Mucosa of stomach (tissue), 1 donor: ENCODE measurements at regions not wholly inside any gene's neighbourhood (a gene's known extent, or its start where the extent isn't known, plus 50 kb on each side); places are given as distances from the start of the nearest gene placed in this dataset.
"Not testable (repeated sequence)": the region's sequence is repeated elsewhere in the genome, so short reads cannot be mapped to it uniquely, and the experiment has no call there.

Experiments used
- H3K27me3 ChIP-seq: one replicate; pipeline ENCODE4 v1.7.0; 2013; ENCODE audit warnings: mild to moderate bottlenecking, low read length; ENCODE audit not compliant: control insufficient read depth, insufficient read depth
- H3K36me3 ChIP-seq: one replicate; pipeline ENCODE4 v1.7.0; 2013; ENCODE audit warnings: low read length; ENCODE audit not compliant: control insufficient read depth, insufficient read depth
- H3K4me1 ChIP-seq: one replicate; pipeline ENCODE4 v1.7.0; 2013; ENCODE audit warnings: mild to moderate bottlenecking, low read length; ENCODE audit not compliant: control insufficient read depth, insufficient read depth
- H3K4me3 ChIP-seq: one replicate; pipeline ENCODE4 v1.7.0; 2013; ENCODE audit warnings: low read length
- H3K9ac ChIP-seq: one replicate; pipeline ENCODE4 v1.7.0; 2013; ENCODE audit warnings: mild to moderate bottlenecking, low read length, moderate library complexity
- H3K9me3 ChIP-seq: one replicate; pipeline ENCODE4 v1.7.0; 2013; ENCODE audit warnings: mild to moderate bottlenecking, low read length, moderate library complexity; ENCODE audit not compliant: control insufficient read depth
- donor health status: Pancreatic carcinoma.

DNA sequence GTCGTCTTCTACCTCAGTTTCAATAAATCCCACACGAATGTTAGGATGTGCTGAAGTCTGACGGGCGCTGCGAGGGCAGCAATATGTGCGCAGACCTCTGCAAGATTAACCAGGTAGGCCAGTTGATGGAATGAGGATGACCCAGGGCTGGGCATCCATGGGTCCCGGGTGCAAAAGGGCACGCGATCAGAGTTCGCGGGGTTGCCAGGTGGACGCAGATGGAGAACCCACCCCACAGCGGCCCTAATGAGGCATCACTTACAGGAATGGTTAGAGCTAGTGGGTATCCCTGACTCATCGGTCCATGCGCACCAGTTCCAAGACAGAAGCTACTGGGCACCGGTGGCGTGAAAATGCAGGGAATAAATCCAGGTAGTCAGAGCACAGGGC, 2116.0 kb downstream of the TP53TG3F start:
- Histone ChIP-seq H3K9me3 (no peaks in the 10 kb centered on the region), H3K4me3 (no peak overlapping the region), H3K4me1 (no peaks in the 10 kb centered on the region), H3K27me3 (no peaks in the 10 kb centered on the region), H3K9ac (no peak overlapping the region), H3K36me3 (no peaks in the 10 kb centered on the region)

DNA sequence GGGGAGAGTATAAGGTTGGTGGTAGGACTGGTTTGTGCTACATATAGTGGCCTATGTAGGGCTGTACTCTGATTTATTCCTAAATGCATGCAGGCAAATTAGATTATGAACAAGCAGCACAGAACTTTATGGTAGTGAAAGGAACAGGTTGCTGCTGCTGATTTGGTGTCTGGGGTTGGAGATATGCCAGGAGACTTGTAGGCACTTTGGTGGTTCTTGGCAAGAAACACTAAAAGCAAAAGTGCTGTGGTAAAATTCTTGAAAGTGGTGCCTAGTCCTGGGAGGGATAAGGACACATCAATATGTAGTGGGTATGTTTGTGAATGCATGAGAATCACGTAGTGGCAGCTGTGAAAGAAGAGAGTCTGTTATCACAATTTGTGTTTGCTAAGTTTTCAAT, 2126.0 kb downstream of the TP53TG3F start:
- Histone ChIP-seq H3K4me1 (no peaks in the 10 kb centered on the region), H3K36me3 (no peaks in the 10 kb centered on the region), H3K9ac (no peak overlapping the region), H3K4me3 (no peak overlapping the region), H3K27me3 (no peaks in the 10 kb centered on the region), H3K9me3 (no peaks in the 10 kb centered on the region)

DNA sequence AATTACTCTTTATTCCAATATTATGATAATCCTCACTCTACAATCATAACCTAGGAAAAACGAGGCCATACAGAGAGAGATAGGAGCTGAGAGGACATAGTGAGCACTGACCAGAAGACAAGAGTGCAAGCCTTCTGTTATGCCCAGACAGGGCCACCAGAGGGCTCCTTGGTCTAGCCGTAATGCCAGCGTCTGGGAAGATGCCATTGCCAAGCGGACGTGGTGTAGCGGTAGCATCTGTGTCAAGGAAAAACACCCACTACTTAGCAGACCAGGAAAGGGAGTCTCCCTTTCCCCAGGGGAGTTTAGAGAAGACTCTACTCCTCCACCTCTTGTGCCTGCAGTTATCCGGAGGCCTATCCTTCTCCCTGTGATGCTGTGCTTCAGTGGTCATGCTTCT, 2131.5 kb downstream of the TP53TG3F start:
- not testable (repeated sequence) for H3K4me3 ChIP-seq, H3K4me1 ChIP-seq, H3K36me3 ChIP-seq, H3K9me3 ChIP-seq, H3K9ac ChIP-seq, H3K27me3 ChIP-seq

DNA sequence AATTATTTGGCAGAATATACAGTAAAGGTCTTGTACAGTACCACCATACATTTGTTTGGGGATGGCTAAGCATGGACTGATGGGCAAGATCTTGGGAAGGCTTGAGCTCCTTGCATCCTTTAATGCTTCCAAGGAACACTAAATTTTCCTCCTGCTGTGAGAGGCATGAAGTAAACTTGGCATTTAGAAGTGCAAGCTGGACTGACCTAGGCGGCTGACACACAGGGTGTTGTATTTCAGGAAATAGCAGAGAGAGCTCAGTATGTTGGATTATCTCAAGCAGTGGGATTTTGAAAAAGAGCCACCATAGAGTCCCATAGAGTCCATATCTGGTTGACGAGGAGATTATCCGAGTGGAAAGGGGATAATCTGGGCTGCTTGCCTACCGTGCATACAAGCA, 2137.1 kb downstream of the TP53TG3F start:
- Histone ChIP-seq H3K4me3 (no peak overlapping the region), H3K9me3 (no peaks in the 10 kb centered on the region), H3K27me3 (no peaks in the 10 kb centered on the region), H3K9ac (no peak overlapping the region), H3K4me1 (peaks cover 4% of the 10 kb centered on the region), H3K36me3 (no peaks in the 10 kb centered on the region)

DNA sequence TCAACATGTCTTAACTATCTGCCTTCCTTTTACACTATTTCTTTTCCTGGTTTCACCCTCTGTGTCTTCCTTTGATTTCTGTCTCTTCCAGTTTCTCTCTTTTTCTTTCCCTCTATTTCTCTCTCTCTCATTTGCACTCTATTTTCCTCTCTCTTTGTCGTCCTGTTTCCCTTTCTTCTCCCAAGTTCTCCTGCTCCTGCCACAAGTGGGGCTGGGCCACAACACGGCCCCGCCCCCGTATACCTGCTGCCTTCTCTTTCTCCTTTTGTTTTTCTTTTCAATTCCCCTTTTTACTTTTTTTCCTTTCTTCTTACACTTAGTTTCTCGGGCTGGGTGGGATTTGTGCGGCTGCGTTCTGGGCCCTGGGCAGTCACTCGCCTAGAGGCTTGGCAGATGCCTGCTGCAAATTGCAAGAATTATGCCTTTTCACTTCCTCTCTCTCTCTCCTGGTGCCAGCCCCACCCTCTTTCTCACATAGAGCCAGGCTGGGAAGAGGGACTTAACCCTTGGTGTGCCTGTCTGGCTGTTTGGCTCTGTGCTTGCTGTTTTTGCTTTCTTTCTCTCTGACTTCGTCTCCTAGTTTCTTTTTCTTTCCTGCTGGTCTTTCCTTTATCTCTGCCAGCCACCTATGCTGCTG, 2139.4 kb downstream of the TP53TG3F start:
- Histone ChIP-seq H3K27me3 (no peaks in the 10 kb centered on the region), H3K4me1 (peaks cover 4% of the 10 kb centered on the region), H3K4me3 (peak overlapping the region; percentile 31), H3K9ac (peak overlapping the region; percentile 69), H3K36me3 (no peaks in the 10 kb centered on the region), H3K9me3 (no peaks in the 10 kb centered on the region)

DNA sequence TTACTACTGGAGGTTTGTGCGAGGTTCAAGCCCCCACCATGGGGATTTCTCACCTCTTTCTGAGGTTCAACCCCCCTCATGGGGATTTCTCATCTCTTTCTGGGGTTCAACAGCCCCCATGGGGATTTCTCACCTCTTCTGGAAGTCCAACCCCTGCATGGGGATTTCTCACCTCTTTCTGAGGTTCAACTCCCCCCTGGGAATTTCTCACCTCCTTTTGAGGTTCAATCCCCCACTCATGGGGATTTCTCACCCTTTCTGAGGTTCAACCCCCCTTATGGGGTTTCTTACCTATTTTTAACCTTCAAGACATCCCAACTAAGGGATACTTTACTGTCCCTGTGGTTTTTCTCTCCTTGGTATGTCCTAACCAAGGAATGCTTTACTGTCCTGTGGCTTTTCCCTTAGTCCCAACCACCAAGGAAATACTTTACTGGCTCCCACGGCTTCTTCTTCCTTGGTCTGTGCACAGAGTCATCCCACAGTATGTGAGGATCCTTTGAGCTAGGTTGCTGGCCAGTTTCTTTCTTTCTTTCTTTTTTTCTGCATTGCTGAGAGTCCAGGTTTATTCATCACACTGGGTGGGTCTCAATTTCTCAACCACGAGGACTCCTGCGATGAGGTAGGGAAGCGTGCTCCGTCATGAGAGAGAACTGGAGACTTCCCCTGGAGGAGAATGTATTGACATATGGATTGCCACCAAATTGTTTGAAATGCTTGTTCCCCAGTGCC, 2140.2 kb downstream of the TP53TG3F start:
- Histone ChIP-seq H3K4me1 (peaks cover 4% of the 10 kb centered on the region), H3K4me3 (no peak overlapping the region), H3K9me3 (no peaks in the 10 kb centered on the region), H3K36me3 (no peaks in the 10 kb centered on the region), H3K9ac (no peak overlapping the region), H3K27me3 (no peaks in the 10 kb centered on the region)

DNA sequence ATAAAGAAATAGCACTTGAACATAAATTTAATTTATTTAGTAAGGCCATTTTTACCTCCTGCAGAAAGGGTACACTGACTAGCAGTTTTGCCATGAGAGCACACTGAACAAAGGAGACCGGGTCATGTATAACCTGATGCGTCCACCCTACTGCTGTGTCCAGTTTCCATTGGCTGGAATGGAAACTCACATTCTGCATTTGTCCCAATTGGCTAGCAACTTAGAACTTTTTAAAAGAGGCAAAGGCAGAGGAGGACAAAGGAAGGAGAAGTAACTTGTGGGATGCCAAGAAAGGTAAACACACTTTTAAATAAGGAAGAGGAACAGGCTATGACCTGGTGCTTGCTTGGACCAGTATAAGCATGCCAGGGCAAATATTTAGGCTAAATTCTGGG, 2140.7 kb downstream of the TP53TG3F start:
- not testable (repeated sequence) for H3K27me3 ChIP-seq, H3K9ac ChIP-seq, H3K36me3 ChIP-seq, H3K4me1 ChIP-seq, H3K9me3 ChIP-seq, H3K4me3 ChIP-seq

DNA sequence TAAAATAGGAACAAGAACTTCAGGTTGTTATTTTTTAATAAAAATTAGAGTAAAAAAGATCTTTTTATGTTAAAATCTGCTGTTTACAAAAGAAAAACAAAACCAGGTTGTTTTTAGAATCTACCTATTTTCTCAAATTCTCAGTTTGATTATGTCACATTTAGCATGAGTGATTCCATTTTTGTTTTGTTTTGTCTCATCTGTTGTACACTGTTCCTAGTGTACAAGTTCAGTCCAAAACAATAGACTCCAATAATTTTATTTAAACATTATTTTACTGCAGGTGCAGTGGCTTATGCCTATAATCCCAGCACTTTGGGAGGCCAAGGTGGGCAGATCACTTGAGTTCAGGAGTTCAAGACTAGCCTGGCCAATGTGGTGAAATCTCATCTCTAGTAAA, 2142.7 kb downstream of the TP53TG3F start:
- Histone ChIP-seq H3K9me3 (no peaks in the 10 kb centered on the region), H3K36me3 (no peaks in the 10 kb centered on the region), H3K9ac (no peak overlapping the region), H3K27me3 (no peaks in the 10 kb centered on the region), H3K4me3 (no peak overlapping the region), H3K4me1 (peaks cover 4% of the 10 kb centered on the region)

DNA sequence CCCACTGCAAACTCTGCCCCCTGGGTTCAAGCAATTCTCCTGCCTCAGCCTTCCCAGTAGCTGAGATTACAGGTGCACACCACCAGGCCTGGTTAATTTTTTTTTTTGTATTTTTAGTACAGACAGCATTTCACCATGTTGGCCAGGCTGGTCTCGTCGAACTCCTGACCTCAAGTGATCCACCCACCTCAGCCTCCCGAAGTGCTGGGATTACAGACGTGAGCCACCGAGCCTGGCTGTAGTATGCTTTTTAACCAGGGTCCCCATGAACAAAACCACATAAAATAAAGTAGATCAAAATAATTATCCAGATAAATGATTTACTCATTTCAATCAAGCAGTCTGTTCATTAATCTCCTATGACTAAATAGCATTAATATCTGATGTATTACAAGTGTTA, 2144.0 kb downstream of the TP53TG3F start:
- H3K9ac ChIP-seq, H3K4me3 ChIP-seq, H3K9me3 ChIP-seq, H3K4me1 ChIP-seq, H3K36me3 ChIP-seq, H3K27me3 ChIP-seq: not testable (repeated sequence)

DNA sequence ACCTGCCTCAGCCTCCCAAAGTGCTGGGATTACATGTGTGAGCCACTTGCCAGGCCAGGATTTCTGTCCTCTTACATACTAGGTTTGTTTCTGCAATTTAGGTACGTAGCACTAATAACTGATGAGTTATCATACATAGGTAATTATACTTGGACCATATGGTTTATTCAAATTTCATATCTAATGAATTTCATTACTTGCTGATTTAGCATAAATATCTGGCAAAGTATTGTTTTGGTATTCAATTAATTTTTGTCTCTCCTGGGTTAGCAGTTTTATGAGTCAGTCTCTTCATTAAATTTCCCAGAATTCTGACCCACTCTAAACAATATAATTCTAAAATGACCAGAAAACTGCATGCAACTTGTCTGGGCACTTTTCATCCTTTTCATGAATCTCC, 2146.5 kb downstream of the TP53TG3F start:
- Histone ChIP-seq H3K9me3 (no peaks in the 10 kb centered on the region), H3K4me3 (no peak overlapping the region), H3K27me3 (no peaks in the 10 kb centered on the region), H3K9ac (no peak overlapping the region), H3K4me1 (no peaks in the 10 kb centered on the region), H3K36me3 (no peaks in the 10 kb centered on the region)

DNA sequence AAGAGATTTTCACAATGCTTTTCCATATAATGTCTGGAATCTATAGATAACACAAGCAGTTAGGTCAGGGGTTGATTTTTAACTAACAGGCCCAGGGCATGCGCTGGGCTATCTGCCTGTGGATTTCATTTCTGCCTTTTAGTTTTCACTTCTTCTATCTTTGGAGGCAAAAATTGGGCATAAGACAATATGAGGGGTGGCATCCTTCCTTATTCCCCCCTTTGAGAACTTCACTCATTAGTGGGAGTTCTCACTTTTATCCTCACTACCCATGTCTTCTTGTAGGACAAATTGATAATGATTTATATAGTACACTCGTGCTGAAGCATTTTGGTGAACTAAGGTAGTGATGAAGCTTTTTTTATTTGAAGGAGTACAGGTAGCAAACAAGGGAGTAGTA, 2155.5 kb downstream of the TP53TG3F start:
- H3K9me3 ChIP-seq, H3K4me3 ChIP-seq, H3K27me3 ChIP-seq, H3K9ac ChIP-seq, H3K4me1 ChIP-seq, H3K36me3 ChIP-seq: not testable (repeated sequence)

DNA sequence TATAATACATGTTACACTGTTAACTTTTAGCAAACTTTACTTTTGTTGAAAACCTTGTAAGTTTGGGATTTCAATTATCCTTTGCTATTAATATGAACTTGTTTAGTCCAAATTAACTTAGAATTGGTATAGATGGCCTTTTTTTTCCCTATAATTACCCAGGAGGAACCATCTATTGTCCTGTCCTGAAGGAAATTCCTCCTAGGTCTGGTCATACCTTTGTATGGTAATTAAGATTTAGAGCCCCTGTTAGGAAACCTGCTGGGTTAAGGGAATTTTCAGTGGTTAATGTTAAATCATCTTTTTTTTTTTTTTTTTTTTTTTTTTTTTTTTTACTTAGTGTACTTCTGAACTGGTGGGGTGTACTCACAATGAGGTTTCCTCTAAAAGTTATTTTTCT, 2159.8 kb downstream of the TP53TG3F start:
- H3K9me3 ChIP-seq, H3K4me1 ChIP-seq, H3K4me3 ChIP-seq, H3K9ac ChIP-seq, H3K36me3 ChIP-seq, H3K27me3 ChIP-seq: not testable (repeated sequence)

DNA sequence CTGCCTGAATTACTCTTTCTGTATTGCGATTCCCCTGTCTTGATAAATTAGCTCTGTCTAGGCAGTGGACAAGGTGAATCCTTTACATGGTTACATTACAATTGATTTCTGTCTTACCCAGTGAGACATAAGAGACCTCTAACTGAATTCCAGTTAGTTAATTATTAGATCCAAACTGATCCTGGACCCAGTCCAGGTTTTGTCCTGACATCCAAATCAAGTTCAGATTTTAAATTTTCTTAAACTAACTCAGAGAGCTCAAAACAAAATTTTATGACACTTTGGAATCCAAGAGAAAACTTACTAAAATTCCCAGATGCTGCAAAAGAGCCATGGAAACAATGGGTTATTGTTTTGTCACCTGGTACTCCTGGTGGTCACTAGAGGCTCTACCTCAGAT, 2166.6 kb downstream of the TP53TG3F start:
- Histone ChIP-seq H3K4me3 (no peak overlapping the region), H3K9me3 (no peaks in the 10 kb centered on the region), H3K27me3 (no peaks in the 10 kb centered on the region), H3K4me1 (no peaks in the 10 kb centered on the region), H3K36me3 (no peaks in the 10 kb centered on the region), H3K9ac (no peak overlapping the region)
